Left ventricle myocardium inferior (tissue), 1 donor: ENCODE measurements at regions not wholly inside any gene's neighbourhood (a gene's known extent, or its start where the extent isn't known, plus 50 kb on each side); places are given as distances from the start of the nearest gene placed in this dataset.

ENCODE experiments used
- DNase-seq: peaks from one replicate; pipeline ENCODE4 v3.0.0-alpha.2; 2020
- H3K27ac ChIP-seq: fragments of 200-600 bp; replicated peaks from 2 replicates; pipeline ENCODE4 v1.8.0; 2021
- H3K27me3 ChIP-seq: fragments of 200-600 bp; 2 replicates; pipeline ENCODE4 v1.8.0; 2021; ENCODE audit warnings: low read depth
- H3K36me3 ChIP-seq: fragments of 200-600 bp; 2 replicates; pipeline ENCODE4 v1.8.0; 2021
- H3K4me1 ChIP-seq: fragments of 200-600 bp; 2 replicates; pipeline ENCODE4 v1.8.0; 2021
- H3K4me3 ChIP-seq: fragments of 200-600 bp; 2 replicates; pipeline ENCODE4 v1.8.0; 2021; ENCODE audit warnings: mild to moderate bottlenecking, moderate library complexity
- H3K9me3 ChIP-seq: fragments of 200-600 bp; replicated peaks from 2 replicates; pipeline ENCODE4 v1.8.0; 2021
- CTCF ChIP-seq: fragments of 200-600 bp; IDR thresholded peaks from 2 replicates; pipeline ENCODE4 v1.8.0; 2021; ENCODE audit warnings: antibody characterized with exemption, mild to moderate bottlenecking, borderline replicate concordance
- intact Hi-C: fragments of 100-400 bp; cut with micrococcal nuclease; formaldehyde crosslinking; loops from one replicate; pipeline ENCODE4 v1.11.0; 2022
- donor health status: DM: no; HTN: yes; CAD: no; lungs with severe emphysema.

DNA sequence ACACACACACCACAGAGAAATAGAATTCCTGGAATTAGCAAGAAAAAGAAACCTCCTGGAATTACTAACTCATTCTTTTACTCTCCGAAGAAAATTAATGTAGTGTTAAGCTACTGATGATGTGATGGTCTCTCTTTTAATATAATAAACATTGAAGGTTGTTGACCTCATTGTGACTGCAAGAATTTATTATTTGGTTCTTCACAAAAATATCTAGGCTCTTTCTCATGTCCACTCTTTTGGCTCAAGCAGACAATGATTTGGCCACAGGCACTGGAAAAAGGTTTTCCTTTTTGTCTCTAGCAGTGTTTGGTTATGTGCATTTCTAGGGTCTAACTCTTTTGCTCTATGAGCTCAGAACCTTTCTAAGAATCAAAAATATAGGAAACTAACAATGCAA lies 811.9 kb downstream of the TENT5A start:
- Histone ChIP-seq H3K4me1 (no peaks in the 10 kb centered on the region), H3K27me3 (no peaks in the 10 kb centered on the region), H3K36me3 (no peaks in the 10 kb centered on the region), H3K27ac (no peak overlapping the region), H3K4me3 (no peak overlapping the region), H3K9me3 (peaks cover 21% of the 10 kb centered on the region)
- intact Hi-C loops, result no loop called here
- no peak for DNase-seq
- no peak for TF ChIP-seq CTCF

- peaks cover 23% of the 10 kb centered on the region for H3K9me3 ChIP-seq
- no peak overlapping the region for H3K4me3 ChIP-seq
- H3K4me1 ChIP-seq, result no peaks in the 10 kb centered on the region
- no peaks in the 10 kb centered on the region for H3K36me3 ChIP-seq
- TF ChIP-seq CTCF, result no peak
- H3K27me3 ChIP-seq, result no peaks in the 10 kb centered on the region
- no peak for DNase-seq
- intact Hi-C loops, result no loop called here
- no peak overlapping the region for H3K27ac ChIP-seq
Observed at GRCh38 chr6:80939898-80940297, 812.6 kb downstream of the TENT5A start.

- DNase-seq, result no peak
- H3K27ac ChIP-seq, result no peak overlapping the region
- H3K4me3 ChIP-seq, result no peak overlapping the region
- intact Hi-C loops, result no loop called here
- H3K4me1 ChIP-seq, result no peaks in the 10 kb centered on the region
- H3K9me3 ChIP-seq, result peaks cover 26% of the 10 kb centered on the region
- H3K27me3 ChIP-seq, result no peaks in the 10 kb centered on the region
- no peak for TF ChIP-seq CTCF
- no peaks in the 10 kb centered on the region for H3K36me3 ChIP-seq
Observed at GRCh38 chr6:80939480-80939879, 813.0 kb downstream of the TENT5A start.

DNA sequence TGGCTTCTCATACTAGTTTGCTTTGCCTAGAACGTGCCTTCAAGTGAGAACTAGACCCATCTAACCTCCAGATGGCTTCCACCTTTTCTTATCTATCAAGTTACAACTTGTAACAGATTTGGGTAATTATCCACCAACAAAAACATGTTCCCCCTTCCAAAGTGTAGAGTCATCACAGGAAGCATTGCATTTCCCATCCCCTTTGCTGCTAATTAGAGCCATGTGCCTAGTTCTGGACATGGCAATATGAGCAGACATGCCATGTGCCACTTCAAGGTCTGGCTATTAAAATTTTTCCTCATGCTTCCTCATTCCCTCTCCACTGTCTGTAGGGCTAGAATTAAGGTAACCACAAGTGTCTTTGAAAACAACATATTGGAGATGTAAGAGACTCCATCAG lies 814.4 kb downstream of the TENT5A start:
- no peak overlapping the region for H3K27ac ChIP-seq
- no peak for DNase-seq
- intact Hi-C loops, result no loop called here
- no peaks in the 10 kb centered on the region for H3K4me1 ChIP-seq
- no peaks in the 10 kb centered on the region for H3K27me3 ChIP-seq
- no peaks in the 10 kb centered on the region for H3K36me3 ChIP-seq
- no peak for TF ChIP-seq CTCF
- no peak overlapping the region for H3K4me3 ChIP-seq
- peaks cover 39% of the 10 kb centered on the region for H3K9me3 ChIP-seq

DNA sequence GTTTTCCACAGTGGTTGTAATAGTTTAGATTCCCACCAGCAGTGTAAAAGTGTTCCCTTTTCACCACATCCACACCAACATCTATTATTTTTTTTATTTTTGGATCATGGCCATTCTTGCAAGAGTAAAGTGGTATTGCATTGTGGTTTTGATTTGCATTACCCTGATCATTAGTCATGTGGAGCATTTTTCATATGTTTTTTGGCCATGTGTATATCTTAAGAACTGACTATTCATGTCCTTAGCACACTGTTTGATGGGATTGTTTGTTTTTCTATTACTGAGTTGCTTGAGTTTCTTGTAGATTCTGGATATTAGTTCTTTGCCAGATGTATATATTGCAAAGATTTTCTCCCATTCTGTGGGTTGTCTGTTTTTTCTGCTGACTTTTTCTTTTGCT lies 820.1 kb downstream of the TENT5A start:
- intact Hi-C loops, result no loop called here
- H3K36me3 ChIP-seq, result no peaks in the 10 kb centered on the region
- H3K27me3 ChIP-seq, result no peaks in the 10 kb centered on the region
- peaks cover 43% of the 10 kb centered on the region for H3K9me3 ChIP-seq
- no peaks in the 10 kb centered on the region for H3K4me1 ChIP-seq
- no peak for TF ChIP-seq CTCF
- H3K27ac ChIP-seq, result no peak overlapping the region
- DNase-seq, result no peak
- no peak overlapping the region for H3K4me3 ChIP-seq

DNA sequence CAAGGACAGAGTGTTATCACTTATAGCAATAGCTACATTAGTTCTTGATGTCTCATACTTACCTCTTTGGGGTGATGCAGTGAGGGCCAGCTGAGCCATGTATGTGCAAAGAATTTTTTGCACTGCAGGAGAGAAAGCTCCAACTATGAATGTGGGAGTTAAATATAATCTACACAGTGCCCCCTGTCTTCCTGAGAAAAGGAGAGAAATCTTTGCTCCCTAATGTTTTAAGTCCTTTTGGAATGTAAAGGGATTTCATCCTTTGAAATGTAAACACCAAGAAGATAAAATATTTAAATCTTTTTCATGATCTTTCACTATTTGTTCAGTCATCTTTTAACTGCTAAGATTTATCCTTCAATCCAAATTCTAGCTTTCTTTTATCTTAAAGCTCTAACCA lies 822.1 kb downstream of the TENT5A start:
- no peaks in the 10 kb centered on the region for H3K27me3 ChIP-seq
- H3K9me3 ChIP-seq, result peaks cover 37% of the 10 kb centered on the region
- H3K27ac ChIP-seq, result no peak overlapping the region
- TF ChIP-seq CTCF, result no peak
- intact Hi-C loops, result no loop called here
- no peaks in the 10 kb centered on the region for H3K4me1 ChIP-seq
- no peak for DNase-seq
- no peak overlapping the region for H3K4me3 ChIP-seq
- H3K36me3 ChIP-seq, result no peaks in the 10 kb centered on the region
